GM23248 (cell line): ENCODE measurements at regions not wholly inside any gene's neighbourhood (a gene's known extent, or its start where the extent isn't known, plus 50 kb on each side); places are given as distances from the start of the nearest gene placed in this dataset.
A peak's percentile ranks its signal among the peaks of the same experiment; 100 is the strongest.

Experiments
- DNase-seq: peaks from one replicate; pipeline ENCODE4 v3.0.0-alpha.2; 2015
- H2AFZ ChIP-seq: fragments of 200-600 bp; sonication (generic); 2 replicates; pipeline ENCODE4 v1.6.1; 2016; ENCODE audit warnings: antibody characterized with exemption
- H3F3A ChIP-seq: fragments of 200-600 bp; sonication (generic); 2 replicates; pipeline ENCODE4 v1.6.1; 2016; ENCODE audit warnings: mild to moderate bottlenecking, antibody characterized with exemption, mixed run types; ENCODE audit not compliant: insufficient read depth
- H3K27ac ChIP-seq: fragments of 200-600 bp; sonication (generic); 2 replicates; pipeline ENCODE4 v1.5.1; 2016; ENCODE audit warnings: mild to moderate bottlenecking
- H3K27me3 ChIP-seq: fragments of 200-600 bp; sonication (generic); replicated peaks from 2 replicates; pipeline ENCODE4 v1.6.1; 2016; ENCODE audit warnings: mild to moderate bottlenecking; ENCODE audit not compliant: insufficient read depth
- H3K36me3 ChIP-seq: fragments of 200-600 bp; sonication (generic); 2 replicates; pipeline ENCODE4 v1.6.1; 2016; ENCODE audit warnings: low read depth, mild to moderate bottlenecking
- H3K4me1 ChIP-seq: fragments of 200-600 bp; sonication (generic); 2 replicates; pipeline ENCODE4 v1.6.1; 2016; ENCODE audit warnings: mild to moderate bottlenecking; ENCODE audit not compliant: insufficient read depth
- H3K4me2 ChIP-seq: fragments of 200-600 bp; sonication (generic); one replicate; pipeline ENCODE4 v1.6.1; 2016; ENCODE audit warnings: mild to moderate bottlenecking; ENCODE audit not compliant: unreplicated experiment
- H3K4me3 ChIP-seq: fragments of 200-600 bp; sonication (generic); 2 replicates; pipeline ENCODE4 v1.5.1; 2016; ENCODE audit warnings: mild to moderate bottlenecking
- H3K79me2 ChIP-seq: fragments of 200-600 bp; sonication (generic); 2 replicates; pipeline ENCODE4 v1.6.1; 2016; ENCODE audit warnings: mild to moderate bottlenecking; ENCODE audit not compliant: insufficient read depth
- H3K9ac ChIP-seq: fragments of 200-600 bp; sonication (generic); 2 replicates; pipeline ENCODE4 v1.6.1; 2016; ENCODE audit warnings: mild to moderate bottlenecking
- H3K9me2 ChIP-seq: fragments of 200-600 bp; sonication (generic); 2 replicates; pipeline ENCODE4 v1.6.1; 2016; ENCODE audit warnings: mixed run types, mild to moderate bottlenecking, moderate library complexity; ENCODE audit not compliant: insufficient read depth
- H3K9me3 ChIP-seq: fragments of 200-600 bp; sonication (generic); one replicate; pipeline ENCODE4 v1.6.1; 2017; ENCODE audit warnings: low read depth
- H4K20me1 ChIP-seq: fragments of 200-600 bp; sonication (generic); 2 replicates; pipeline ENCODE4 v1.6.0; 2016; ENCODE audit not compliant: insufficient read depth
- EZH2 ChIP-seq: fragments of 200-600 bp; sonication (generic); IDR thresholded peaks from 2 replicates; pipeline ENCODE4 v1.6.1; 2018; ENCODE audit warnings: antibody characterized with exemption, mild to moderate bottlenecking; ENCODE audit not compliant: insufficient read depth, poor library complexity, severe bottlenecking
- EZH2phosphoT487 ChIP-seq: fragments of 200-600 bp; sonication (generic); IDR thresholded peaks from 2 replicates; pipeline ENCODE4 v1.6.1; 2018; ENCODE audit warnings: antibody characterized with exemption, moderate library complexity, mild to moderate bottlenecking, low read depth; ENCODE audit not compliant: insufficient read depth
- WGBS, 2 experiments: methylation state at CpG; one replicate each; pipeline ENCODE4 v1.1.6; 2015 to 2017; ENCODE audit warnings: low lambda C conversion rate in 2 of 2, low coverage in 1 of 2; ENCODE audit errors: missing lambda C conversion rate in 2 of 2; 5-methylcytosine and 5-hydroxymethylcytosine counted together
- in situ Hi-C: fragments of 300-500 bp; cut with MboI; formaldehyde crosslinking; loops from 2 replicates; pipeline ENCODE4 v1.15.0; 2020

GRCh38 chr2:236512267-236512666 is 57.4 kb upstream of the ACKR3 start:
- H3F3A ChIP-seq: no peaks in the 10 kb centered on the region
- H3K27ac ChIP-seq: no peak overlapping the region
- no peak for DNase-seq
- H3K36me3 ChIP-seq: no peaks in the 10 kb centered on the region
- no peaks in the 10 kb centered on the region for H4K20me1 ChIP-seq
- no peaks in the 10 kb centered on the region for H3K9me3 ChIP-seq
- TF ChIP-seq EZH2: no peak
- TF ChIP-seq EZH2phosphoT487: no peak
- in situ Hi-C loops: loop anchor here (25.0 kb wide), 1 partner anchor 525 kb away; no protein-coding TSS in a partner anchor
- H3K4me2 ChIP-seq: no peak overlapping the region
- no peaks in the 10 kb centered on the region for H3K9me2 ChIP-seq
- H3K4me1 ChIP-seq: no peaks in the 10 kb centered on the region
- peaks cover 25% of the 10 kb centered on the region; the same call in 1 of the 2 replicates for H3K27me3 ChIP-seq
- H3K79me2 ChIP-seq: no peaks in the 10 kb centered on the region
- no peak overlapping the region for H3K9ac ChIP-seq
- H3K4me3 ChIP-seq: no peak overlapping the region
- WGBS, 2 experiments: 94 to 97% methylated on average over 5 of the region's 5 CpGs
- no peak overlapping the region for H2AFZ ChIP-seq

- in situ Hi-C loops: loop anchor here (25.0 kb wide), 1 partner anchor 524 kb away; no protein-coding TSS in a partner anchor
- H3K4me1 ChIP-seq: no peaks in the 10 kb centered on the region
- H3K27me3 ChIP-seq: peaks cover 24% of the 10 kb centered on the region; the same call in 1 of the 2 replicates
- H3K9me3 ChIP-seq: no peaks in the 10 kb centered on the region
- TF ChIP-seq EZH2phosphoT487: no peak
- TF ChIP-seq EZH2: no peak
- H3K9me2 ChIP-seq: no peaks in the 10 kb centered on the region
- no peak overlapping the region for H3K4me2 ChIP-seq
- WGBS, 2 experiments: 20 to 31% methylated on average over 7 of the region's 7 CpGs
- no peak overlapping the region for H2AFZ ChIP-seq
- H3K27ac ChIP-seq: no peak overlapping the region
- H3K79me2 ChIP-seq: no peaks in the 10 kb centered on the region
- H4K20me1 ChIP-seq: no peaks in the 10 kb centered on the region
- peak; percentile 67 for DNase-seq
- H3K4me3 ChIP-seq: no peak overlapping the region
- H3K9ac ChIP-seq: no peak overlapping the region
- no peaks in the 10 kb centered on the region for H3F3A ChIP-seq
- no peaks in the 10 kb centered on the region for H3K36me3 ChIP-seq
Observed at GRCh38 chr2:236512902-236513435, 56.7 kb upstream of the ACKR3 start.

GRCh38 chr2:236513956-236514355 is 55.7 kb upstream of the ACKR3 start:
- Histone ChIP-seq H3K4me2 (no peak overlapping the region), H2AFZ (no peak overlapping the region), H3K9me3 (no peaks in the 10 kb centered on the region), H4K20me1 (no peaks in the 10 kb centered on the region), H3K4me3 (no peak overlapping the region), H3K4me1 (no peaks in the 10 kb centered on the region), H3K36me3 (no peaks in the 10 kb centered on the region), H3K27ac (no peak overlapping the region), H3K27me3 (peaks cover 14% of the 10 kb centered on the region; the same call in 1 of the 2 replicates), H3K9ac (no peak overlapping the region), H3F3A (no peaks in the 10 kb centered on the region), H3K9me2 (no peaks in the 10 kb centered on the region), H3K79me2 (no peaks in the 10 kb centered on the region)
- TF ChIP-seq EZH2: no peak
- no peak for TF ChIP-seq EZH2phosphoT487
- in situ Hi-C loops: loop anchor here (25.0 kb wide), 1 partner anchor 523 kb away; no protein-coding TSS in a partner anchor
- DNase-seq: no peak
- 93 to 95% methylated on average over 8 of the region's 8 CpGs for WGBS, 2 experiments

GRCh38 chr2:236516708-236517107 is 52.9 kb upstream of the ACKR3 start:
- Histone ChIP-seq H2AFZ (no peak overlapping the region), H3K9ac (no peak overlapping the region), H3K79me2 (no peaks in the 10 kb centered on the region), H3K4me3 (no peak overlapping the region), H3K9me2 (no peaks in the 10 kb centered on the region), H3K4me2 (no peak overlapping the region), H3K27ac (no peak overlapping the region), H4K20me1 (no peaks in the 10 kb centered on the region), H3K36me3 (no peaks in the 10 kb centered on the region), H3K27me3 (peaks cover 26% of the 10 kb centered on the region), H3F3A (no peaks in the 10 kb centered on the region), H3K9me3 (no peaks in the 10 kb centered on the region), H3K4me1 (no peaks in the 10 kb centered on the region)
- WGBS, 2 experiments: 75 to 77% methylated on average over 6 of the region's 6 CpGs
- in situ Hi-C loops: loop anchor here (25.0 kb wide), 1 partner anchor 521 kb away; no protein-coding TSS in a partner anchor
- DNase-seq: no peak
- TF ChIP-seq EZH2 (no peak), EZH2phosphoT487 (no peak)
